Caki2 (cell line): ENCODE measurements at regions not wholly inside any gene's neighbourhood (a gene's known extent, or its start where the extent isn't known, plus 50 kb on each side); places are given as distances from the start of the nearest gene placed in this dataset.

Source experiments
- DNase-seq: peaks from one replicate; pipeline ENCODE4 v3.0.0-alpha.2; 2015; ENCODE audit warnings: low read depth
- in situ Hi-C: cut with HindIII; loops from 2 replicates; pipeline ENCODE4 v1.10.0; 2016; ENCODE audit warnings: low sequenced_read_pairs, low pct_unique_long_range_greater_than_20kb, mixed read lengths

GRCh38 chr2:10499911-10500521, 51.9 kb upstream of the ODC1 start:
- DNase-seq: no peak
- in situ Hi-C loops: loop anchor here (10.0 kb wide), 1 partner anchor 165 kb away; no protein-coding TSS in a partner anchor

DNA sequence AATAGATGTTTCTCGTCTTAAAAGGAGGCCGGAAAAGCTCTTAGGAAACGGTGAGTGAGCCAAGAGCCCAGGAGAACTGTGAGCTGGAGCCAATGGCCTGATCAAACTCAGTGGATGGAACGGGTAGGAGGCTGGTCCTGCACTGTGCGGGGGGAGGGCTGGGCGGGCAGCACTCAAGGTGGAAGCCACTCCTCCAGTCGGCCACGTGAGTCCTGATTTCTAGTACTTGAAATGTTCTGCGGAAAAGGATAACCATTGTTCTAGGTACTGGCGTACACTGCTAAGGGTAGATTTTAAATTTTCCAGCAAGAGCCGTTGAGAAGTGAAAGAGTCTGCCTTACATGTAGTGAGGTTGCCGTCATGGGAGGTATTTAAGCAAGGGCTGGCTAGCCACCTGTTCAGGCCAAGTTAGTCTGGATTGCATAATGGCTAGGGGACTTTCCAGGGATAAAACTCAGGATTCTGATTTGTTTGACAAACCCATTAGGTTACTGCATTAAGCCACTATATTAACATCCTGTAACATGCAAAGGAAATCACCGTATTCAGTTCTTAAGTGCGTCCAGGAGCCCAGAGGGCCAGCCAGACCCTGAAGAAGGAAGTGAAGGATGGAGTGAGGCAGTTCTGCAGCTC, 51.3 kb upstream of the ODC1 start:
- DNase-seq: no peak
- in situ Hi-C loops: no loop called here

- in situ Hi-C loops: no loop called here
- DNase-seq: no peak
Measured at GRCh38 chr2:10498525-10499274, 50.6 kb upstream of the ODC1 start.
